Hindlimb muscle (tissue), 1 donor: ENCODE measurements at regions not wholly inside any gene's neighbourhood (a gene's known extent, or its start where the extent isn't known, plus 50 kb on each side); places are given as distances from the start of the nearest gene placed in this dataset.

Source experiments
- DNase-seq: peaks from one replicate; pipeline ENCODE4 v3.0.0-alpha.2; 2013

GRCh38 chr9:1267581-1267980, 217.4 kb downstream of the DMRT2 start:
- no peak for DNase-seq

GRCh38 chr9:1269533-1270315, 219.6 kb downstream of the DMRT2 start:
- no peak for DNase-seq

DNA sequence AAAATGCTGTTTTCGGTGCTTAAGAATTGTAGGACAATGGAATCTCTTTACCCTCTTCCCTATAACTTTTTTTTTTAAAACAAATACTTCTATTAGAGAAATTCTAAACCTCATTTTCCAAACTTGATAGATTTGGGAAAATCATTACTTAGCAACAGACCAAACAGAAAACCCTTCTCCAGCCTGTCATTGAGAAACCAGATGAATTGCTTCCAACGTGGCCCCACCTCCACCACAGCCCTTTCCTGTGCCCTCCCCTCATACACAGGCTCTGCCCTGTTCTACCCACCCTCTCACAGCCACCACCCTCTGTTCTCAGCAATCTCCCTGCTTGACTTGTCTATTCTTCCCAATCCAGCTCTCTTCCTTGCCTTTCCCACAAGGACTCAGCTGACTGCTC, 221.2 kb downstream of the DMRT2 start:
- no peak for DNase-seq

DNA sequence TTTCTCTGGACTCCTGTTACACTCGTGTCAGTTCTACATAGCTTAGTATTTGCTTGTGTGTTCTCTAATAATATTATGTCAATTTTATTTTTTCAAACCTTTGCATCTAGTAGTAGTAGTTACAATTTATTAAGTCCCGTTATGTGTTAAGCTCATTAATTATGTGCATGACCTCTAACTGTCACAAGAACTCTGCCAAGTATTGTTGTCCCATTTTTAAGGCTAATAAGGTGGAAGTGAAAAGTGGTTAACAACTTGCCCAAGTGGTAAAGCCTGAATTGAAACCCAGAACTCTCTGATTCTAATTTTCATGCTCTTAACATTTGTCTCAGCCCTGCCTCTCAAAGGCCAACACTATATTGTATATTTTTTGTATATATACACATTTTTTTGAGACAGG, 221.6 kb downstream of the DMRT2 start:
- no peak for DNase-seq

DNA sequence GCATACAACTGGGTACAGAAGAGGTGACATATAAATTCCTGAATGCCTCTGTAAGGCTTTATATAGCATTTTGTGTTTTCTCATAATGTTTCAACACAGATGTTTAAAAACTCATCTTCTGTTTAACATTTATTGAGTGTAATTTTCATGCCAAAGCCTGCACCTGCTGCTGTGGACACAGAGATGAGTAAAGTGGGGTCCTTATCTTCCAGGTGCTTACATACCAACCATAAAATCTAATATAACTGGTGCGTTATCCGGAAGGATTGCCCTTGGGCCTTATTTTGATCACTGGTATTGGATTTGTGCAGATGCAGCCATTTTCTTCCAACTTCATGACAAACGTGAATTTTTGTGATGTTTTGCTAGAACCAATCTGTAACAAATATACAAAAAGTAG, 222.3 kb downstream of the DMRT2 start:
- no peak for DNase-seq

DNA sequence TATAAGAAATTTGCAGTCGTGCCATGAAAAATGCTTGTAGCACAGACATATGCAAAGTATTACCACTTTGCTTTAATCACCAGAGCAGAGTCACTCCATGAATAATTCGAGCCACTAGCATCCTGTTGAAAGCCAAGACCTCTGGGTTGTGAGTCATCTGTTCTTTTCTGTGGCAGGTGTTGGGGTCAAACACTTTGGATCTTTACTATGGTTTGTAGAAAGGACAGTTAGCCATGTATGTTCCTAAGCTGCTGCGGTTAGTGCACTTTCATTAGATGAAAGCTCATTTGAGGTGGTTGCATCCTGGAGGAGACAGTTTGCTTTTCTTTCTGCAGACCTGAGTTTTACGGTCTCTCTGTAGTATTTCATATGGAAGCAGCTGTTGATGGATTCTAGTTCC, 223.7 kb downstream of the DMRT2 start:
- DNase-seq, result no peak

DNA sequence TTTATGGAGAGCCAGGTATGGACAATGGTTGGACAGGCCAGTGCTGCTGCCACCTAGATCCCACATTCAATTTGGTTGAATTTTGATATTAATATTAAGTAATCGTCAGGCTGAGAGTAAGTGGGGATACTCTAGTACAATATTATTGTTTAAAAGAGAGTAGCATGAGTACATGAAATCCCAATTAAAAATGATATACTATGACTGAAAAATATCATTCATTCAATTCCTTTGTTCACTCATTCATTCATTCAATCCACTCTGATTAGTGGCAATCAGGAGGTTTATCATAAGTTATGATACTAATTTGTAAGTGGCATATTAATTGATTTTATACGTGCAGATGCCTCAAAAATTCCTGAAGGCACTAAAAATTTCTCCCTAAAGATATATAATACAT, 224.2 kb downstream of the DMRT2 start:
- no peak for DNase-seq

GRCh38 chr9:1276474-1276873, 226.3 kb downstream of the DMRT2 start:
- DNase-seq, result no peak

GRCh38 chr9:1284727-1285126, 234.6 kb downstream of the DMRT2 start:
- no peak for DNase-seq

- no peak for DNase-seq
Observed at GRCh38 chr9:1285526-1285925, 235.4 kb downstream of the DMRT2 start.

GRCh38 chr9:1292384-1292783, 242.2 kb downstream of the DMRT2 start:
- no peak for DNase-seq

- DNase-seq, result no peak
Observed at GRCh38 chr9:1294641-1295258, 244.6 kb downstream of the DMRT2 start.

GRCh38 chr9:1296331-1296730, 246.2 kb downstream of the DMRT2 start:
- DNase-seq, result no peak

DNA sequence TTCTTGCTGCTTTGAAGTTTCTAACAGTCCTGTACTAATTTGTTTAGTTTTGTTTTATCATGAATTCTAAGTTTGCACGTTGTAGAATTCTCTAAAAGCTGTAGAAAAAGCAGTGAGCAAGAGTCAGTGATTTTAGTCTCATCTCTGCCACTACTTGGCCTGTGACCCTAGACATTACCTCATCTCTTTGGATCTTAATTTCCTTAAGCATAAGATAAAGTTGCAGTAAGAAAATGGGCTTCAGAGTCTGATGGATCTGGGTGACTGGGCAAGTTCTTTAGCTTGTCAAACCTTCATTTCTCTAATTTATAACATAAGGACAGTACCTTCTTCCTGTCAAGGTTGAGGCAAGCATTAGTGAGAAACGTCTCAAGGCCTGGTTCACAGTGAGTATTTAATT, 247.9 kb downstream of the DMRT2 start:
- no peak for DNase-seq

- DNase-seq, result no peak
Observed at GRCh38 chr9:1300941-1301340, 250.8 kb downstream of the DMRT2 start.

DNA sequence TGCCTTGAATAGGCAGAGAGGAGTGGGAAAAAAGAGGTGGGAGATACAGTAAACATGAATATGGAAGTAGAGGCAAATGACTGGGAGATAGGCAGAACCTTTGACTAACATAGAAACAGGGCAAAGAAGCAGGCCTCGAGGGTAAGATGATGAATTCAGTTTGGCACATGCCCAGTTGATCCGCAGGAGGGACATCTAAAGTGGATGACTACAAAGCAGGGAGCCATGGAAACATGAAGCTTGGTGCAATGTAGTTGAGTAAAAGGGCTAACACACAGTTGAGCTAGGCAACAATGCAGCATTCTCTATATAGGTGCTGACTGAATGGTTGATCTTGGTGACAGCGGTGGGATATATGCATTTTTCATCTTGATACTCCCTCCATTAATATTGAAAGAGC, 253.8 kb downstream of the DMRT2 start:
- DNase-seq, result no peak

GRCh38 chr9:1311462-1312042, 261.4 kb downstream of the DMRT2 start:
- no peak for DNase-seq

DNA sequence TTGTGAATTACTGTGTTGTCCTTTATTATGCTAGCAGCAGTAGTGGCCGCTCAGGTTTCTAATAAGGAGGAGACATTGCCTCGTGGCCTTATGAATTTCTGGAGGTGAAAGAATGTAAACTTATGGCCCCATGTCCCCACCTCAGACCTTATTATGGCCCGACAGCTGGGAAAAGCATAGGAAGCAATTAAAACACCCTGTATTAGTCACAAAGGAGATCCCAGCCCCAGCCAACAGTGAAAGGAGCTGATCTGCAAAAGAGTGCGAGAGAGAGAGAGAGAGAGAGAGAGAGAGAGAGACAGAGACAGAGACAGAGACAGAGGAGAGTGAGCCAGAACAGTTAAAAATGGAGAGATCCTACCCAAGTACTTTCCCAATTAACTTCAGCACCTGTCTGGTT, 269.3 kb downstream of the DMRT2 start:
- DNase-seq, result no peak

- no peak for DNase-seq
Observed at GRCh38 chr9:1320051-1320557, 269.9 kb downstream of the DMRT2 start.

DNA sequence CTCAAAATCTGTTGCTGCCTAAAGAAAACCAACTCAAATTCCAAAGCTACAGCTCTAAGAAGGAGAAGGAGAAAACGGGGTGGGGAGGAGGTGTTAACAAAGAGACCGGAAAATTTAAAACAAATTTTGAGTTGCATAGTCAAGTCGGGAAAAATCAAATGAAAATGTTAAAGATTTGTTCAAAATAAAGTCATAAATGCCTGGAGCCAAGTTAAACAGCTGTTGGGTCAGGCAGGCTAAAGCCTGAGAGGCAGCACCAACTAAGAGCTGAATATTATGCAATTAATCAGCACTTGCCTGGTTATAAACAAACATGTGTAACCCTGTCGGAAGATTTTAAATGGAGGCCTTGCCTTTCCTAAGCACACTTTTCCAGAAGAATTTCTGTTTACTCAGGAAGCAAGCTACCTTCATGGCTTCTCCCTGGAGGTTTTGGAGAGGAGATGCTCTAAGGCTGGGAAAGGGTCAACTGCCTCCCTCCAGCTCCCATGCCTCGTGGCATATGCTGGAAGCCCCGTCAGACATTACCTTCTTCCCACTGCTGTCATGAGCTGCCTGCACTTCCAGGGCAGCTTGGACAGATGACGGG, 270.5 kb downstream of the DMRT2 start:
- DNase-seq, result no peak

DNA sequence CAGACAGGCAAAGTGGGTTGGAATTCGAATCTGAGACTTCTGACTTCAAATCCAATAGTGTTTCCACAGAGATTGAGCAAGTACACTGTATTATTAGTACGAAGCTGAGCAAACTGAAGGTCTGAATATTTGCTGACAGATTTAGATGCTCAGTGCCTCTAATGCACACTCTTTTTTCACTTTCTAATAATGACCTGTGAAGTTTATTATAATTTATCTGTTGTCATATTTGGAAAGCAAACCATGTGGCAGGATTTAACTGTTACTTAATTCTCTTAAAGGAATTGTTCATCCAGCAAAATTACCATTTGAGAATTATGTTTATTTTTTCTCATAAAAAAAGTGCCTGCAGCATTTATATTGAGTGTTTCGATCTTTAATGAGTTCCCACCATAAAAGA, 277.3 kb downstream of the DMRT2 start:
- DNase-seq, result no peak

DNA sequence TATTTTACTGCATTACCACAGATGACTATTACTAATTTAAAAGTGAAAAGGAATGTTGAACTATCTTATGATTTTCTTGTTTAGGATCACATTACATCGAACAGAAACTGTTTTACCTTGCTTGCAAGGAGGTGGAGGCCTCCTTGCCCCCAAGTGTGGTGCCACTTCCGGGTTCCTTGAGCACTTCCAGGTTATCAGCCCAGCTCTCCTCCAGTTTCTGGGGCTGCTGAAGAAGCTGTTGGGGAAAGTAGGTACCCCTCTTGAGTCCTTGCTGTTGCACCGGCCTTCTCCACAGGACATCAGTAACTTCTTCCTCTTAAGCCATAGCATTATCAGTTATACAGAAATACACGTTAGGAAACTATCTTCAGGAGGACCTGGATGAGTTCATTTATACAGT, 278.2 kb downstream of the DMRT2 start:
- DNase-seq, result no peak

DNA sequence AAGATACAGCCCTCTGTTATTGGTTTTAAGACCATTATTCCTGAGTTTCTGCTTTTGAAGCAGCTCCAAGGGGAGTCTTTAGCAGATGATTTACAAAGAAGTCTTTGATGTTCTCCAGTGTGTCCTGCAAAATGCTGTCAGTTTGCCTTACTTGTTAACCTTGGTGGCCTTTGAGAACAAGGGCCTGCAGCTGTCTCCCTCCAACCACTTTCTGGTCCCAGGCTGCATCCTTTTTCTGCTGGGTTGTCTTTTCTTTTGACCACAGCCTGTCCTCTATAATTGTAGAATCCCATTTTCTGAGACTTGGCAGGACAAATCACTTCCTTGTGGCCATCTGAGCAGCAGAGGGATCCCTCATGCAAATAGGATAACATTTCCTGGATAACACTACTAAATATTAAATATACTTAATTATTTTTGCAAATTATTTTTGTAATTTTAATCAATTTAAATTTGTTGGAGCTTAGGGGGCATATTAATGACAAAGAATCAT, 281.4 kb downstream of the DMRT2 start:
- no peak for DNase-seq
